HepG2 (cell line): ENCODE measurements at regions not wholly inside any gene's neighbourhood (a gene's known extent, or its start where the extent isn't known, plus 50 kb on each side); places are given as distances from the start of the nearest gene placed in this dataset.

Experiments used
- ATAC-seq: fragments of 200-7000 bp; cut with Tn5 transposase; 3 replicates; pipeline ENCODE4 v1.9.1; 2020; ENCODE audit warnings: mild to moderate bottlenecking, moderate library complexity
- BruUV-seq: library from RNA; stranded (reverse); fragments of 400-500 nt; replicated peaks from 2 replicates; lab custom pipeline; 2021; lab: Mats Ljungman, UMichigan
- CTCF ChIA-PET: fragments of 300-600 bp; formaldehyde crosslinking; extraction: SDS; loops from one replicate; lab custom pipeline; 2021; ENCODE audit warnings: low total read pairs, inconsistent platforms, low intra/inter-chr PET ratio; lab: Yijun Ruan, JAX
- POLR2A ChIA-PET: fragments of 350-600 bp; sonication (Branson Sonifier 250); formaldehyde crosslinking; loops from one replicate; lab custom pipeline; 2020; ENCODE audit warnings: antibody characterized with exemption, inconsistent platforms; lab: Yijun Ruan, JAX
- DNase-seq: peaks from one replicate; pipeline ENCODE4 v3.0.0-alpha.2; 2015; ENCODE audit warnings: low spot score
- FAIRE-seq: peaks from 3 replicates; lab custom pipeline; 2011; peaks lifted over from hg19 to GRCh38; lab: Jason Lieb, UNC
- H2AFZ ChIP-seq: one replicate; pipeline ENCODE4 v1.6.1; 2011; ENCODE audit warnings: low read length, inconsistent platforms
- H3K27ac ChIP-seq: fragments of 300-600 bp; 3 replicates; pipeline ENCODE4 v1.8.0; 2011; ENCODE audit warnings: mixed run types, mild to moderate bottlenecking, mixed read lengths, low read length, inconsistent platforms; ENCODE audit not compliant: insufficient read depth; ENCODE audit errors: extremely low read length
- H3K27me3 ChIP-seq, 2 experiments: fragments of 200-600 bp in 1 of 2; 2 replicates in 1 of 2; 3 replicates in 1 of 2; pipeline versions ENCODE4 v1.6.0 to v1.8.0; 2011; ENCODE audit warnings: low read length in 2 of 2, mild to moderate bottlenecking in 2 of 2, moderate library complexity in 2 of 2, inconsistent platforms in 1 of 2; ENCODE audit not compliant: insufficient read depth in 2 of 2, control insufficient read depth in 1 of 2
- H3K36me3 ChIP-seq, 2 experiments: fragments of 200-600 bp in 1 of 2; replicated peaks in 1 of 2; 2 replicates in 1 of 2; 3 replicates in 1 of 2; pipeline versions ENCODE4 v1.5.1 to v1.8.0; 2011; ENCODE audit warnings: low read length in 2 of 2, inconsistent platforms in 1 of 2; ENCODE audit not compliant: insufficient read depth in 2 of 2, control insufficient read depth in 1 of 2
- H3K4me1 ChIP-seq: 2 replicates; pipeline ENCODE4 v1.5.1; 2012; ENCODE audit warnings: low read length, inconsistent platforms; ENCODE audit not compliant: insufficient read depth
- H3K4me2 ChIP-seq: 2 replicates; pipeline ENCODE4 v1.6.0; 2011; ENCODE audit warnings: low read depth, low read length, inconsistent platforms
- H3K4me3 ChIP-seq, 3 experiments: fragments of 200-600 bp in 1 of 3; sonication (generic), shearing (Covaris generic) in 1 of 3; replicated peaks in 1 of 3; 2 replicates each; pipeline ENCODE4 v1.5.1; 2011 to 2016; ENCODE audit warnings: low read length in 3 of 3, inconsistent platforms in 2 of 3, low read depth in 2 of 3, mild to moderate bottlenecking in 2 of 3, control low read depth in 1 of 3, mixed read lengths in 1 of 3; ENCODE audit not compliant: insufficient read depth in 1 of 3
- H3K79me2 ChIP-seq: one replicate; pipeline ENCODE4 v1.6.1; 2011; ENCODE audit warnings: low read length, inconsistent platforms; ENCODE audit not compliant: insufficient read depth
- H3K9ac ChIP-seq: 2 replicates; pipeline ENCODE4 v1.6.0; 2011; ENCODE audit warnings: mild to moderate bottlenecking, low read depth, low read length, inconsistent platforms; ENCODE audit not compliant: insufficient read depth
- H3K9me3 ChIP-seq: 2 replicates; pipeline ENCODE4 v1.5.1; 2012; ENCODE audit warnings: mild to moderate bottlenecking, low read length
- H4K20me1 ChIP-seq: 2 replicates; pipeline ENCODE4 v1.6.0; 2011; ENCODE audit warnings: inconsistent platforms, mild to moderate bottlenecking, low read length, moderate library complexity; ENCODE audit not compliant: insufficient read depth
- ELF4 ChIP-seq: sonication (generic); formaldehyde crosslinking; IDR thresholded peaks from 2 replicates; pipeline ENCODE4 v1.5.0; 2020; ENCODE audit warnings: missing genetic modification reagents, mild to moderate bottlenecking, moderate library complexity, borderline replicate concordance
- HDAC6 ChIP-seq: fragments of 200-600 bp; sonication (generic); IDR thresholded peaks from 2 replicates; pipeline ENCODE4 v1.7.0; 2017; ENCODE audit warnings: mild to moderate bottlenecking, antibody characterized with exemption, low read length, low read depth
- NFYB ChIP-seq: sonication (generic); formaldehyde crosslinking; IDR thresholded peaks from 2 replicates; pipeline ENCODE4 v1.4.0; 2020; ENCODE audit warnings: missing genetic modification reagents
- PCBP2 ChIP-seq: fragments of 200-400 bp; formaldehyde crosslinking; optimal IDR thresholded peaks from 2 replicates; pipeline ENCODE3; 2018; ENCODE audit warnings: low read length, low read depth; ENCODE audit not compliant: poor library complexity, severe bottlenecking
- RARA ChIP-seq: IDR thresholded peaks from 2 replicates; pipeline ENCODE4 v1.6.1; 2016; ENCODE audit warnings: missing genetic modification reagents, missing compliant biosample characterization
- REXO4 ChIP-seq: sonication (generic); formaldehyde crosslinking; IDR thresholded peaks from 2 replicates; pipeline ENCODE4 v1.8.0; 2022; ENCODE audit warnings: missing genetic modification reagents, mild to moderate bottlenecking, borderline replicate concordance
- SETDB1 ChIP-seq: sonication (generic); formaldehyde crosslinking; IDR thresholded peaks from 2 replicates; pipeline ENCODE4 v1.5.1; 2020; ENCODE audit warnings: missing genetic modification reagents, mild to moderate bottlenecking, borderline replicate concordance
- TARDBP ChIP-seq: sonication (generic); formaldehyde crosslinking; IDR thresholded peaks from 2 replicates; pipeline ENCODE4 v1.8.0; 2022; ENCODE audit warnings: mild to moderate bottlenecking, missing genetic modification reagents
- ZNF253 ChIP-seq: sonication (generic); formaldehyde crosslinking; IDR thresholded peaks from 2 replicates; pipeline ENCODE4 v1.8.0; 2022; ENCODE audit warnings: mild to moderate bottlenecking, missing genetic modification reagents, borderline replicate concordance
- ZNF260 ChIP-seq: sonication (generic); formaldehyde crosslinking; IDR thresholded peaks from 2 replicates; pipeline ENCODE4 v1.4.0; 2020; ENCODE audit warnings: missing genetic modification reagents, low read depth, mild to moderate bottlenecking, borderline replicate concordance
- ZNF619 ChIP-seq: sonication (generic); formaldehyde crosslinking; IDR thresholded peaks from 2 replicates; pipeline ENCODE4 v1.4.0; 2020; ENCODE audit warnings: mild to moderate bottlenecking, missing genetic modification reagents
- ZSCAN31 ChIP-seq: sonication (generic); formaldehyde crosslinking; IDR thresholded peaks from 2 replicates; pipeline ENCODE4 v1.5.0; 2020; ENCODE audit warnings: low read depth, mild to moderate bottlenecking, missing genetic modification reagents
- WGBS: methylation state at CpG from one replicate; pipeline ENCODE4 v1.1.6; 2017; ENCODE audit warnings: low lambda C conversion rate; 5-methylcytosine and 5-hydroxymethylcytosine counted together
- in situ Hi-C: cut with HindIII; loops from 2 replicates; pipeline ENCODE4 v1.10.0; 2017; ENCODE audit warnings: low pct_unique_long_range_greater_than_20kb; ENCODE audit not compliant: extremely low pct_ligation_motif_present
- intact Hi-C: fragments of 100-400 bp; cut with micrococcal nuclease; formaldehyde crosslinking; loops from one replicate; pipeline ENCODE4 v1.10.0; 2022; ENCODE audit not compliant: unreplicated experiment

DNA sequence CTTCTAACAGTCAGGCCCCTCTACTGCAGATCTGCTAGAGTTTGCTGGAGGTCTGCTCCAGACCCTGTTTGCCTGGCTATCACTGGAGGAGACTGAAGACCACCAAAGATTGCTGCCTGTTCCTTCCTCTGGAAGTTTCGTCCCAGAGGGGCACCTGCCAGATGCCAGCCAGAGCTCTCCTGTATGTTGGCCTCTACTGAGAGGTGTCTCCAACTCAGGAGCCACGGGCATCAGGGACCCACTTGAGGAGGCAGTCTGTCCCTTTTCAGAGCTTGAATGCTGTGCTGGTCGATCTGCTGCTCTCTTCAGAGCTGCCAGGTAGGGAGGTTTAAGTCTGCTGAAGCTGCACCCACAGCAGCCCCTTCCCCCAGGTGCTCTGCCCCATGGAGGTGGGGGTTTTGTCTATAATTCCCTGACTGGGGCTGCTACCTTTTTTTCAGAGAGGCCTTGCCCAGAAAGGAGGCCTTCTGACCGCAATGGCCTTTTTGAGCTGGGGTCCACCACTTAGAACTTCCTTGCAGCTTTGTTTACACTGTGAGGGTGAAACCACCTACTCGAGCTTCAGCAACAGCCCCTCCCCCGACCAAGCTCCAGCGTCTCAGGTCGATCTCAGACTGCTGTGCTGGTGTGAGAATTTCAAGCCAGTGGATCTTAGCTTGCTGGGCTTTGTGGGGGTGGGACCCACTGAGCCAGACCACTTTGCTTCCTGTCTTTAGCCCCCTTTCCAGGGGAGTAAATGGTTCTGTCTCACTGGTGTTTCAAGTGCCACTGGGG lies 566.0 kb downstream of the NR4A2 start:
- Histone ChIP-seq H3K4me2 (peak overlapping the region; percentile 14; the same call in 1 of the 2 replicates), H4K20me1 (no peaks in the 10 kb centered on the region), H3K79me2 (no peaks in the 10 kb centered on the region), H3K4me3 (no peak overlapping the region), H3K4me1 (no peaks in the 10 kb centered on the region), H3K36me3 (no peaks in the 10 kb centered on the region), H3K27me3 (no peaks in the 10 kb centered on the region; a peak in 1 of 5 replicates), H3K27ac (no peak overlapping the region), H3K9me3 (no peaks in the 10 kb centered on the region), H3K9ac (no peak overlapping the region), H2AFZ (no peak overlapping the region)
- intact Hi-C loops (no loop called here), in situ Hi-C loops (no loop called here)
- FAIRE-seq = no peak
- TF ChIP-seq RARA (CRISPR knock-in tag) = no peak
- no peak for TF ChIP-seq HDAC6
- no peak for TF ChIP-seq ELF4 (CRISPR knock-in tag)
- TF ChIP-seq ZNF619 (CRISPR knock-in tag) = no peak
- no peak for TF ChIP-seq SETDB1 (CRISPR knock-in tag)
- no peak for TF ChIP-seq REXO4 (CRISPR knock-in tag)
- TF ChIP-seq ZNF260 = no peak
- no peak for TF ChIP-seq PCBP2
- no peak for TF ChIP-seq ZSCAN31 (CRISPR knock-in tag)
- TF ChIP-seq NFYB (CRISPR knock-in tag) = no peak
- no peak for TF ChIP-seq ZNF253 (CRISPR knock-in tag)
- TF ChIP-seq TARDBP (CRISPR knock-in tag) = no peak
- ATAC-seq = no peak; the same call in 2 of the 3 replicates
- DNase-seq = no peak
- BruUV-seq = no TSS peak
- 1% methylated on average over 8 of the region's 8 CpGs for WGBS
- POLR2A ChIA-PET = no interaction called here
- CTCF ChIA-PET = no interaction called here
